ENCODE measurements at regions not wholly inside any gene's neighbourhood (a gene's known extent, or its start where the extent isn't known, plus 50 kb on each side); places are given as distances from the start of the nearest gene placed in this dataset.

GRCh38 chr9:699396-699795 lies 142.1 kb upstream of the DMRT1 start:
- no peak overlapping the region for H3K4me3 ChIP-seq (replicated peaks; ENCODE audit: low read depth, low read length)
- TF ChIP-seq, protein P1, sequence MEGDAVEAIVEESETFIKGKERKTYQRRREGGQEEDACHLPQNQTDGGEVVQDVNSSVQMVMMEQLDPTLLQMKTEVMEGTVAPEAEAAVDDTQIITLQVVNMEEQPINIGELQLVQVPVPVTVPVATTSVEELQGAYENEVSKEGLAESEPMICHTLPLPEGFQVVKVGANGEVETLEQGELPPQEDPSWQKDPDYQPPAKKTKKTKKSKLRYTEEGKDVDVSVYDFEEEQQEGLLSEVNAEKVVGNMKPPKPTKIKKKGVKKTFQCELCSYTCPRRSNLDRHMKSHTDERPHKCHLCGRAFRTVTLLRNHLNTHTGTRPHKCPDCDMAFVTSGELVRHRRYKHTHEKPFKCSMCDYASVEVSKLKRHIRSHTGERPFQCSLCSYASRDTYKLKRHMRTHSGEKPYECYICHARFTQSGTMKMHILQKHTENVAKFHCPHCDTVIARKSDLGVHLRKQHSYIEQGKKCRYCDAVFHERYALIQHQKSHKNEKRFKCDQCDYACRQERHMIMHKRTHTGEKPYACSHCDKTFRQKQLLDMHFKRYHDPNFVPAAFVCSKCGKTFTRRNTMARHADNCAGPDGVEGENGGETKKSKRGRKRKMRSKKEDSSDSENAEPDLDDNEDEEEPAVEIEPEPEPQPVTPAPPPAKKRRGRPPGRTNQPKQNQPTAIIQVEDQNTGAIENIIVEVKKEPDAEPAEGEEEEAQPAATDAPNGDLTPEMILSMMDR (IDR thresholded peaks at IDR 0.05; ENCODE audit: low read depth, low read length, missing control alignments): no peak
- no peak for DNase-seq (ENCODE audit: extremely low read depth, low read depth)

DNA sequence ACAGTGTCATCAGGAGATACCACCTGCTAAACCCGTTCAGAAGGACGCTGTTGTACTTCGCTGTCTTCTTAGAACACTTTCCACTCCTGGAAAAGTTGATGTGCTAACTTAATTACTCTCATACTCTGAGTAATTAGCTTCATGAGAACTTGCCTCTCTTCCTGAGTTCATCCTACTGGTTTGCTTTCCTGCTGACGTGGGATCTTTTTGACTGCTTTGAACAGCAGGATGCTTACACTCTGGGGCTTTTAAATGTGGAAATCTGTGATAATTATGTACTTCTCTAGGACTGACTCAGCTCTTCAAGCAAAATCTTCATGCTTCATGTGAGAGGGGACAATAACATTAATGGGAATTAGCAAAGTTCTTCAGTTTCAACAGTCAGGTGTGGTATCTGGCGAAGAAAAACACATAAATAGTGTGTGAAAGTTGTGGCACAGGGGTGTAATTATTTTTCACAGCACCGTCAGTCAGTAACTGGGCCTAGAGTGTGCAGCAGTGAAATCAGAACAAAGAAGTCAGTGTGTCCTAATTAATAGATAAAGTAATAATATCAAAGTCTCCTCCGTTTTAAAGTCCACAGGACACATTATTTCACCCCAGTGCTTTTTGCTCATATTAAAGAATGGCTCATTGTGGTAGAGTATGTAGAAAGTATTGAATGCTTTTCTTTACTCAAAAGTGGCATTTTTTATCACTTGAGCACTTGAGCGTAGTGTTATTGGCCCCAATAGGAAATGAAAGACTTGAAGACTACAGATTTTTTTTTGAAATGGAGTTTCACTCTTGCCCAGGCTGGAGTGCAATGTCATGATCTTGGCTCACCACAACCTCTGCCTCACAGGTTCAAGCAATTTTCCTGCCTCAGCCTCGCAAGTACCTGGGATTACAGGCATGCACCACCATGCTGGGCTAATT lies 140.9 kb upstream of the DMRT1 start:
- TF ChIP-seq, protein P1 (IDR thresholded peaks at IDR 0.05; ENCODE audit: low read depth, low read length, missing control alignments): no peak
- no peak overlapping the region for H3K4me3 ChIP-seq (replicated peaks; ENCODE audit: low read depth, low read length)
- no peak for DNase-seq (ENCODE audit: extremely low read depth, low read depth)

DNA sequence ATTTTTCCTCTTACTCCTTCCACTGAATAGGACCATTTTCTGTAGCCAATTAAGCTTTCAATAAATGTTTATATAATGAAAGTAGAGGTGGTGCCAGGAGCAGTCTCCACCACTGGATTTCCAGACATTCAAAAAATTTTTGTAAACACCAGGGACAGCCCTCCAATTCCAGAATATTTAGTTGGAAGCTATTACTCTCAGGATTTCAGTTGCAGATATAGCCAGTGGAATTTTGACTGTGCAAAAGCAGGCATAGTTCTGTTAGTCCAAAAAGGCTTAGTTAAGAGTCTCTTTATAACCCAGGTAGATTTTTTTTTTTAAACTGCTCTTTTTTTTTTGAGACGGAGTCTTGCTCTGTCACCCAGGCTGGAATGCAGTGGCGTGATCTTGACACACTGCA lies 138.1 kb upstream of the DMRT1 start:
- no peak for DNase-seq (ENCODE audit: extremely low read depth, low read depth)
- TF ChIP-seq, protein P1 (IDR thresholded peaks at IDR 0.05; ENCODE audit: low read depth, low read length, missing control alignments): no peak
- no peak overlapping the region for H3K4me3 ChIP-seq (replicated peaks; ENCODE audit: low read depth, low read length)

DNA sequence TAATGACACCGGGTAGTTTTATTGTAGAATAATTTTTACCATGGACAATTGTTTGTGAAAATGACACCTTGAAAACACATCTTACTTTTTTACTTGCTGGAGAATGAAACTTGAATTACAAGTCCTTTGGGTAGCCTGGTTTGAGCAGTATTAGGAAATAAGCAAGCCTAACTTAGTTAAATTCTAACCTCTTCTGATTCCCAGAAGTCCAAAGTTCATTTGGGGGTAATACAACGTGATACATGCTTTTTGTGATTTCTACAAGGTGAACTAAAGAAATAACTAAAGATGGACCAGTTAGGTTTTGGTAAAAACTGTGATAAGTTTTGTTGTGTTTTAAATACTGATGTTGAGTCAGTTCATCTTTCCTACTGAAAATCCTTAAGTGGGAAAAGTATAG lies 135.4 kb upstream of the DMRT1 start:
- no peak for DNase-seq (ENCODE audit: extremely low read depth, low read depth)
- H3K4me3 ChIP-seq (replicated peaks; ENCODE audit: low read depth, low read length): no peak overlapping the region
- TF ChIP-seq, protein P1 (IDR thresholded peaks at IDR 0.05; ENCODE audit: low read depth, low read length, missing control alignments): no peak

DNA sequence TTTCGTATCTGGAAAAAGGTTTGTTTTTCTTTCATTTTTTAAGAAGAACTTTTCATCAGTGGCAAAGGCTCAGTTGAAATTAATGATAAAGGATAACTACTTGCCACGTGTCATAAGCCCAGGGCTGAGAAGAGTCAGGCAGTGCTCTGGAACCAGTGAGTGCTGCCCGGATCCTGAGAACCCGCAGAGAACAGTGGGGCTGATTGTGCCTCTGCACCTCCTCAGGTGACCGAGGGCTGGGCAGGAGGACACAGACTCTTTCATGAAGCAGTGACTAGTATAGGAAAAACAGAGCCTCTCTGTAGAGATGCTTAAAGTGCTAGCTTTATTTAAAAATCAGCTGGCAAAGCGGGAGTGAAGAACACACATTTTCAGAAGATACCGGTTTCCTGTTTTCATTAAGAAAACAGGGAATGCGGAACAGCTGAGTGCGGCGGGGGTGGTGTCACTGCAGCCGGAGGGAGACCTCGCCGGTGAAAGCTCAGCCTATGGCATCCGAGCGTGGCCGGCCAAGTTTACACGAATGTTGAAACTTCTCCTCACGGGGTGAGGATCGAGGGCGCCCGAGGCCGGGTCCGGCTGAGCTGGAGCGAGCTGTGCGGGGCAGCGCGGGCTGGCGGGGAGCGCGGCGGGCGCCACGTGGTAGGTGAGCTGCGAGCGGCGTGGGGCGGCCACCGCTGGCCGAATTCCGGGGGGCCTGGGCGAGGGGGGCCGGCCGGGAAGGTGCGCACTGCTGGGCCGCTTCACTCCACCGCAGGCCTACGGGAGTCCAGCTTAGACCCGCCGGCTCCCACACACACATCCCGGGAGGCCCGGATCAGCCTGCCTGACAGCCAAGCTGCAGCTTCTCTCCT lies 134.7 kb upstream of the DMRT1 start:
- TF ChIP-seq, protein P1 (IDR thresholded peaks at IDR 0.05; ENCODE audit: low read depth, low read length, missing control alignments): no peak
- H3K4me3 ChIP-seq (replicated peaks; ENCODE audit: low read depth, low read length): peak overlapping the region; percentile 54
- no peak for DNase-seq (ENCODE audit: extremely low read depth, low read depth)

GRCh38 chr9:708182-708550 lies 133.3 kb upstream of the DMRT1 start:
- TF ChIP-seq, protein P1 (IDR thresholded peaks at IDR 0.05; ENCODE audit: low read depth, low read length, missing control alignments): no peak
- no peak for DNase-seq (ENCODE audit: extremely low read depth, low read depth)
- peak overlapping the region; percentile 22 for H3K4me3 ChIP-seq (replicated peaks; ENCODE audit: low read depth, low read length)
